GM21786 (cell line): ENCODE measurements at regions not wholly inside any gene's neighbourhood (a gene's known extent, or its start where the extent isn't known, plus 50 kb on each side); places are given as distances from the start of the nearest gene placed in this dataset.

Experiments
- ATAC-seq: cut with Tn5 transposase; IDR thresholded peaks from one replicate; pipeline ENCODE4 v1.9.1; 2021; ENCODE audit not compliant: unreplicated experiment

DNA sequence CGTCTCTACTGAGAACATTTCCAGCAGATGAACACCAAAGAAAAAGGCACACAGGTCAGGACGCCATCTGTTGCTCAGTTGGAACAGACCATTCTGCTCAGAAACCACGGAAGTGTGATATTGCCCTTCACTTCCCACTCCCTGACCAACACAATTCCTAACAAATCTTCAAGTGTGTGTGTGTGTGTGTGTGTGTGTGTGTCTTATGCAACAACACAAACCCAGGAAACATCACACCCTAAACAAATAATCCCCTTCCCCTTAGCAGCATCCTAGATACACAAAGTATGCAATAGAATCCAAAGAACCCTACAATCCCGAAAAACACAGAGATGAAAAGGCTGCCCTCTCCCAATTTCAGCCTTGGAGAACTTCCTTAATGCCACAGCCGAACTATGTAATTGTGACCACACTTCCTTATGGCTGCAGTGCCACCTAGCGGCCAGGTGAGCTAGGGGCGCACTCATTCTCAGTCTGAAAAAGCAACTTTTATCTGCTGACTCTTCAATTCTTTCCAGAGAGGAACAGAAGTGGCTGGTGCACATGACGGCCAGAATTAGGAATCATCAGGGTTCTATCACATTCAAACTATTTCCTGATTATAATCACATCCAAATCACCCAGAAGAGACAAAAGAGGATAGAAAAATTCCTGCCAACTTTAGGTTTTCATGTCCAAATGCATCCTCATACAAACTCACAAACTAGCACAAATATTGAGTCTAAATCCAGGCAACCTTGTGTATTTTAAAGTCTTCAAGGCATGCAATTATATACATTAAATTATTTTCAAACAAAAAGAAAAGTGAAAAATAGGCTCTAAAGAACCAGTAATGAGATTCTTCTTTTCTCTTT lies 164.9 kb downstream of the DHX15 start:
- ATAC-seq: peak; percentile 85

DNA sequence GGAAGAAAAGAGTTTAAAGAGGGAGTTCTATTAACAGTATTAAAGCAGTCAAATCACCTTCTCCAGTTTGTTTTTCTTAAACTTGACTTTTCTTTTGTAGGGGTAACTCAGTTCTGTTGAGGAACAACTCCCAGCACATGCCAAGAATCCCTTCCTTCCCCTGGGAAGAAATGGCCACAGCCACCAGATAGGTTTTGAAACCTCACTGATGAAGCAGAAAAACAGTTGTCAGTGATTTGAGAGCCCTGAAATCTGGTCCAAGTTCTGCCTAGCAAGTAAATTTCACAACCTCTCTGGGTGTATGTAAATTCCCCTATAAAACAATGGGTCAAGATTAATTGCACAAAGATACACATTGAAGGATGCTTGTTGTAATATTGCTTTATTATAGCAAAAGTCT lies 167.1 kb downstream of the DHX15 start:
- ATAC-seq: no peak

DNA sequence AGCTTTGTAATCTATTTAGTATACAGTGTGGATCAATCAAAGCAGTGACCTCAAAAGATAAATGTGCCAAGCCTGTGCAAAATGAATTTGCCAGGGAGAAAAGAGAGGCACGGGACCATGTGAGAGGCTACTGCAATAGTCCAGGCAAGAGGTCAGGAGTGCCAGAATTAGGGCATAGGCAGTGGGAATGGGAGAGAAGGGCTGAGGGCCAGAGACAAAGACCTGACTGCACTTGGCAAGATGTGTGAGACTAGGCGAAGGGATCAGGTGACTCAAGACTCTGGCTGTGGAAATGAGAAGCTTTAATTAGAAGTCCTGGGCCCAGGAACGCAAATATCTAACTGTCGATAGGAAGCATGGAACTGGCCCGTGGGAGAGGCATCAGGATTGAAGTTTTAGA lies 168.1 kb downstream of the DHX15 start:
- no peak for ATAC-seq

DNA sequence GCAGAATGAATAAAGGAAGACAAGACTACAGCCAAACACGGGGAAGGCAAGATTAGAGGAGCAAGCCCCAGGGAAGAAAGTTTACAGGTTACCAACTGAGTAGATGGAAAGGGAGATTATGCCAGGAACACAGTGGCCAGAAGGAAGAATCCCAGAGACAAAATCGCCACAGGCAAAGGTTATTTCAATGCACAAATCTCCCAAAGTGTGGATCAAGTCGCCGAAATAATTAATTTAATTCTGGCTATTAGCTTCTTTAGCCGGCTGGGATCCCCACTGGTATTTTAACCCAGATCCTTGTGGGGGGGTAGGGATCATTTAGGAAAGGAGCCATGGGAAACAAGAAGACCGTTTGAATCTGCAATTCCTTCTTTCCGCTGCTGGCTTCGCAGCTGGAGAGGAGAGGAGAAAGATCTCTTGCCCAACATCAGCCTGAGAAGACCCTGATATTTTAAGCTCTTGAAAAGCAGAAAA lies 171.0 kb downstream of the DHX15 start:
- ATAC-seq: no peak

DNA sequence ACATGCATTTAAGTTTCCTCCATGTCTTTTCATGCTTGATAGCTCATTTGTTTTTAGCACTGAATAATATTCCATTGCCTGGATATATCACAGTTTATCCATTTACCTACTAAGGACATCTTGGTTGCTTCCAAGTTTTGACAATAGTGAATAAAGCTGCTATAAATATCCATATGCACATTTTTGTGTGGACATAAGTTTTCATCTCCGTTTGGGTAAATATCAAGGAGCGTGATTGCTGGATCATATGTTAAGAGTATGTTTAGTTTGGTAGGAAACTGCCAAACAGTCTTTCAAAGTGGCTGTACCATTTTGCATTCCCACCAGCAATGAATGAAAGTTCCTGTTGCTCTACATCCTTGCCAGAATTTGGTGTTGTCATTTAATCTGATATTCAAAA lies 172.5 kb downstream of the DHX15 start:
- no peak for ATAC-seq

DNA sequence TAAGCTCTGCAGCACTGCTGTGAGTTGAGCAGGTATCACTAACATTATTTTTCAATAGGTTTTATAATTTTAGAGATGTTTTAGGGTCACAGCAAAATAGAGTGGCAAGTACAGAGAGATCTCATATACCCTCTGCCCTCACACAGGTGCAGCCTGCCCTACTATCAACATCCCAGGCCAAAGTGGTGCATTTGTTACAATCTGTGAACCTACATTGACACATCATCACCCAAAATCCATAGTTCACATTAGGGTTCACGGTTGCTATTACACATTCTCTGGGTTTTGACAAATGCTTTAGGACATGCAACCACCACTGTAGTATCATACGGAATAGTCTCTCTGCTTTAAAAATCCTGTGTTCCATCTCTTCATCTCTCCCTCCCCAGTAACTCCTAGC lies 173.1 kb downstream of the DHX15 start:
- ATAC-seq: no peak

DNA sequence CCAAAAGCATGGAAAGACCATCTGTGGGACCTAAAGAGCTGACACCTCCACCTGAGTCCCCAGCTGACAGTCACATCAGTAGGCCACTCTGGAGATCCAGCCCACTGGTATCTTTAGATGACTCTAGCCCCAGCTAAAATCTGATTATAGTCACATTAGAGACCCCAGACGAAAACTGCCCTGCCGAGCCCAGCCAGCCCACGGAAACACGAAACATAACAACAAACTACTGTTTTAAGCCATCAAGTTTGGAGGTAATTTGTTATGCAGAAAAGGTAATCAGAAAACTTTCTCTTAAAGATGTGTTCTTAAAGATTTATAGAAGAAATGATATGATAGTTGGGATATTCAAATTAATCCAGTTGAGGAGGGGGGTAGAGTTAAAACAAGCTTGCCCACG lies 175.7 kb downstream of the DHX15 start:
- ATAC-seq: no peak

DNA sequence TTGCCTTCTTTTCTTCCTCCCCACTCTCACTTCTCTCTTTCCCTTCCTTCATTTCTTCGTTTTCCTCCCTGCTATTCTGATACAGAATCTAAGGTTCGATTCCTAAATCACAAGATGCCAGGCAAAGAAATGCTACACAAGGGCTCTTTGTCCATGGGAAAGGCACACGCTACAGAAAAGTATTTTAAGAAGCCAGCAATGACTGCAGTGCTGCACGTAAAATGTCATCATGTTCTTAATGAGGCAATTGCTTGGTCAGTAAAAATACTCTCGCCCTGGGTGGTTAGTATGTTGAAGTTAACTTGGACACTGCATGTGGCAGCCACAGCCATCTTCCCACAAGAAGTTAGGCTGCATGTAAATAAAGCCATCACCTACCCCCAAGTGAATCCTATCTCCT lies 178.4 kb downstream of the DHX15 start:
- ATAC-seq: no peak

DNA sequence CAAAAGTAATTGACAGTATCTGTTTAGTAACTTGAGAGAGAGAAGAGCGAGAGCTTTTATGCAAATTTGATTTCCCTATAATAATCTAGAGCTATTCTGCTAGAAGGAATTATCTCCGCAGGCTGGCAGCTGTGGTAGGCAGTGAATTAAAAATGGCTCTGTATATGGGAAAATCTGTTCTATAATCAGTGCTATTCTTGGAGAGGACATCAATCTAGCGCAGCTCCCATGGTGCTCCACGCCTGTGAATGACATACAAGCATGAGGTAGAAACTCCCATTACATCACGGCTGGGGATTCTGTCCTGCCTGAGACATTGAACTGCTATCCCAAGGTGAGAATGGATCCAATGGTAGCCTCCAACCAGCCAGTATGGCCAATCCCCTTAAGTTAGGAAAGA lies 179.0 kb downstream of the DHX15 start:
- no peak for ATAC-seq

DNA sequence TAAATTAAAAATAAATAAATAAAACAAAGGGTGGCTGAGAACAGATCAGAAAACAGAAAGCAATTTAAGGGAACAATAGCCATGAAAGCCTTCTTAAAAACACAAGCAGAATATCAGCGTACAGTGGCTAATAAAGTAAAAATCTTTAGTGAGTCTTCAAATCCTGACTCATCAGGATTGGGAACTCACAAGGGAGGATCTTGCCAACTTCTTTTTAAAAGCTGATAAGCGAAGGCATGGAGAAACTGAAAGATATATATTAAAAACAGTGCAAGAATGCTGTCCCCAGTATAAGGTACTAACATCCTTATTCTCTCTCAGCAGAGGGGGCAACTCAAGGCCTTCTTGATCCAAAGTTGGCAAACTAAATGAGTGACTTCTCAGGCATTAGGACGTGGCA lies 180.1 kb downstream of the DHX15 start:
- ATAC-seq: no peak

DNA sequence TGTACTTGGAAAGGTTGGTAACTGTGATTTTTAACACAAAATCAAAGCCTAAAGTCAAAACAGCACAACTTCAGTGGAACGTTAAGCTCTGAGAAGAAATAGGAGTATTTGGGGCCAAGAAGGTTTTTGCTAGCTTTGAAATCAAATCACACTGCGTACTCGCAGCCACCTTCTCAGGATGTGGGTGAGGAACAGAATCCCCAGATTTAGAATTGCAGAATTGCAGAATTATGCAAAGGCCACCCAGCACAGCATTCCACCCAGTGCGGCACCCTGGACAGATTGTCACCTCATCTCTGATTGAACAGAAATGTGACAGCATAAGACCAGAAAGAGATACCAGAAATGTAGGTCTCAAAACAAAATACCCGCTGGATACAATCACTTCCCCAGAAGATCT lies 181.1 kb downstream of the DHX15 start:
- ATAC-seq: no peak

DNA sequence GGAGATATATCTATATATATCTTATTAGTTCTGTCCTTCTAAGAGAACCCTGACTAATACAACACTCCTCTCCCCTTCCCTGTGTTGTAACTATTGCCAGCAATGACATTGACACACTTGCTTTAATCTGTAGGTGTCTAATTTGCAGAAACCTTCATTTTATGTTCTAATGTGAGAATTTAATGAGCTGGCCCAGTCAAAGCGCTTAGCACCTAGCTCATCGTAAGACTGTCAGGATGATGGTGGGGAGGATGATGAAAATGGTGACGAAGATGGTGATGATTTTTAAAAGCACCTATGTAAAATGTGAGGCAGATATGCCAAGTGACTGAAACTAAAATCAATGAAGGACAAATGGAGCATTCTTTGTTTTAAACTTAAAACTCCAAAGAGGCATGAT lies 183.8 kb downstream of the DHX15 start:
- ATAC-seq: no peak

DNA sequence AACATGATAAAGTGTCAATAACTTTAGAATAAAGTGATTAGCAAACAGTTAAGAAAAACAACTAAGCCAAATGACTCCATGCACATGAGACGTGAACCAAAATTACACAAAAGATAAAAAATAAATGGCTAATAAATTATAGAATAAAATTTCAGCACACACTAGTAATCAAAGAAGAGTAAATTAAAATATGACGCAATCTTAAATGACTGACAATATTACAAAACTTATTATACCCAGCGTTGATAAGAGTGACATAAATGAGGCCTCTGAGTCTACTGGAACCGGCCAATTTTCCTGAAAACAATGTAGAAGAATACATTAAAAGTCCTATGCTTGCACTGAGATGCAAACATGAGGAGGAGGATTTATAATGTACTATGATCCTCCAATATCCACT lies 187.4 kb downstream of the DHX15 start:
- no peak for ATAC-seq

DNA sequence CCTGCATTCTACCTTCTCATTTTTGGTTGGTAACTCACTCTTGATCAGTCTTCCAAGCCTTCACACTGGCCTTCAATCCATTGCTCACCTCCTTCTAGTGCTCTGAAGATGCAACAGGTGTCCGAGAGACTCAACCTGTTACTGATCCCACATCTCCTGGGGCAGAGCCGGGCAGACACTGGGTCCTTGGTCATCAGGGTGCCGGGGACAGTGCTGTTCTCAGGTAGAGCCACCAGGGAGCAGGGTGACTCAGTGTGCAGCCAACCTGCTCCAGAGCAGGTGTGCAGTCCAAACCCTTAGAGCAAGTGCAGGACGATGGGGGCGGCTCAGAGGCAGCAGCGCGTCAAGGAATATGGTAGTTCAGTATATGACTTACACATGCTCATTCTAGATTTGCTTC lies 188.4 kb downstream of the DHX15 start:
- no peak for ATAC-seq

DNA sequence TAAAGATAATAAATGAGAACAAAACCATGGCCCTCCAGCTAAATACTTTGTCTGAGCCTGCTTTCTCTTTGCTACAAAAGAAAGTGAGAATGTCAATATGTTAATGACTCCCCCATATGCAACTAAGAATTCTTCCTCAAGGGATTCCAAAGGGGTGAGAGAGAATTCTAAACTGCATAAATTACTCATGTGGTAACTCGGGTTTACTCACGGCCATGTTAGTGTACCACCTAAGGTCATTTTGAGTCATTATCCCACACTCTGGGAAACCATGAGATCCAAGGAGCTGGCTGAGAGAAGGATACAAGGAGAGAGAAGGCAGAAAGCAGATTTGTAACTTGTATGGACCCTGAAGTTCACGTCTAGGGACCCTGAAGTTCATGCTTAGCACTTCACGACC lies 190.3 kb downstream of the DHX15 start:
- ATAC-seq: no peak

DNA sequence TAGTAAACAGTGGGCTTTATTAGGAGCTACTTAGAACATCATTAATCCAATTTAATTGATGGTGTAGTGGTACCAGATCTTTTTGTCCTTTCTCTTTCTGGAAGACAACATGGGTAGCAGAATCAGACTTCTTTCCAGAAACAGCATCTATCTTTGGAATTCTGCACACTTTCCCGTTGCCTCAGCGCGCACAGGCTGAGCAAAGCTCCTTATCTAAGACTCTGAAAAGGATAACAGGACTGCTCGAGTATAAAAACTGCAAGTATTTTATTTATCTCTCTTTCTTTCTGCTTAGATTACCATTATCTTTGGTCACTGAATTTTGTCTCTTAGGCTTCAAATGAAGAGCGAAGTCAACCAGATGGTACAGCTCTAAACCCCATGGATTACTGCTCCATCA lies 191.7 kb downstream of the DHX15 start:
- ATAC-seq: no peak

DNA sequence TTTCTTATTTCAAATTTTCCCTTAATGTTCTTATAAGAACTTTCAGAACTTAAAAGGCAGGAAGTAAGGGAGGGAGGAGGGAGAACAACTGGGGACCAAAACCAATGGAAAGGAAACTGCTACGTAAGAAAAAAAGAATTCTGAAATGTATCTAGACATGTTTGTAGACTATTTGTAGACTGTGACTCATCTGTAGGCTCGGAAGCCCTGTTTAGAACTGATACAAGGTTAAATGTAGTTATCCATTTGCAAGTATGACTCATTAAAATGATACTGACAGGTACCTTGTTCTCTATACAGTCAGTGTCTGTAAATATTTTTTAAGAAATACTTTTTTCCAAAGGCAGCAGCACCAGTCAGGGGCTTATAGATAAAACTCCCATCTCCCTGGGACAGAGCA lies 202.0 kb downstream of the DHX15 start:
- ATAC-seq: peak; percentile 99

DNA sequence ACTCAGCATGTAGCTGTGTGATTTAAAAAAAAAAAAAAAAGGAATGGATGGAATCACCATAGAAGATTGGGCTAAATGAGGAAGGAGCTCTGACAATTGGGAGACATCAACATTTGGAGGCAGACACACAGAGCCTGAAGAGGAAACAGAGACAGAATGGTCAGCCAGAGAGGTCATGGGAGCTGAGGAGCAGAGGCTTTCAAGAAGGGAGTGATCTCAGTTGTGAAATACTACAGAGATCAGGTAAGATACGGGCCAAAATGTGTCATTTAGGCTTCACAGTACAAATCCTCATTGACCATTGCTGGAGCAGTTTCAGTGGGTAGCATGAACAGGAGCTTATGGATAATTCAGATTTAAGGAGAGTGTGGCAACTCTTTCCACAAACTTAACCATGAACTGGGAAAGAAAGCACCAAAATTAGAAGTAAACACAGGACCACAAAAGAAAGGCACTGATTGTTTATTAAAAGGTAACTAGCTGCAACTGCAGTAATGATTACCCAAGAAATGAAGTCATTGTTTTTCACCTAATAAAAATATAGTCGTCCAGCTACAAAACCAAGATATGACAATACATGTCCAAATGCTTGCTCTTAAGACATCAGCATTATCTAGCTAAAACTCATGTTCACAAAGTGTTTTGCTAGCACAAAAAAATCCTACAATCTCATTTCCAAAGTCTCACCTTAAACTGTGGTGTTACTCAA lies 203.2 kb downstream of the DHX15 start:
- ATAC-seq: no peak

DNA sequence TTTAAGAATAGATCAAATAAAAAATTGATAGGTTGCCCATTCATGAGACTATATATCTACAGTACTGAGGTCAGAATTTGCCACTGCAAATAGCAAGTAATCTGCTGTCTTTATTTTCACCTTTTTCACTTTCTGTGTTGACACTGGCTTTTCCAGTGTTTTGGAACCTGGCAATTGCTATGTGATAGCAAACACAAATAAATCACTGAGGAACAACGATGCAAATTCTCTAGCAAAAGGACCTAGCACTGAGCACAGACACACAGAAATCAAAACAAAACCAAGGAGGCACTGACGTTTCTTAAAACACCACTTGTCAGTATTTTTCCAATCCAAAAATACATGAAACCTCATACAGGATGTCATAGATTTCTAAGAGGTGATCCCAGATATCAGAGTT lies 210.7 kb downstream of the DHX15 start:
- ATAC-seq: no peak

DNA sequence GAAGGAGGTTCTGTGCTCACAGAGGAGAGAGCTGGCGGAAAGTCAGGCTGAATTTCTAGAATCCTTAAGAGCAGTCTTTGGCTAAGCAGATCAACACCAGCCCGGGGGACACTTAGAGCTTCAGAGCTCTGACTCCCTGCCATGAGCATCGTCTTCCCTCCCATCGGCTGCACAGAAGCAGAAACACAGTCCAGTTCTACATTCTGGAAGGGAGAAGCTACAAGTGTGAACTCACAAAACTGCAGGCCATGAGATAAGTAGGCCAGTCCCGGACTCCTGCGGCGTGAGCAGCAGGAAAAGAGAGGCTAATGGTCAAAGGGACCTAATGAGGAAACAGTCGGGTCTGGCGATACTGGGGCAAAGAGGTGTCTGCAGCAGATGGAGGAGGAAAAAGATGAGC lies 211.5 kb downstream of the DHX15 start:
- ATAC-seq: no peak

DNA sequence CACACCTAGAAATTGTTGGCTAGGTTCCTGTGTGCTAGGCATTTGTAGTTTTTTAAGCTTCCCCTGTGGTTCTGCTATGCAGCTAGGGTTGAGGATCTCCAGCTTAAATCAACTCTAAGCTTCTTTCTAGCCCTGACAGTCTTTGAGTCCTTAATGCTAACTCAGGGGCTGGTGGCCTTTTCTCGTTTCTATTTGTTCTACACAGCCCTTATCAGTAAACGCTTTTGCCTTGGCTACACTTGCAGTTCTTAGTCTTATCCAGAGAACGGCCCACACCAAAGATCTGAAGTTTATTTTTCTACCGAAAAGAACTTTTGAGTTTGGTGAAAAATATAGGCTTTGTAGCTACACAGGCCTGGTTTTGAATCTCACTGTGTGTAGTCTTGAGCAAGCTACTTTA lies 212.0 kb downstream of the DHX15 start:
- ATAC-seq: no peak

DNA sequence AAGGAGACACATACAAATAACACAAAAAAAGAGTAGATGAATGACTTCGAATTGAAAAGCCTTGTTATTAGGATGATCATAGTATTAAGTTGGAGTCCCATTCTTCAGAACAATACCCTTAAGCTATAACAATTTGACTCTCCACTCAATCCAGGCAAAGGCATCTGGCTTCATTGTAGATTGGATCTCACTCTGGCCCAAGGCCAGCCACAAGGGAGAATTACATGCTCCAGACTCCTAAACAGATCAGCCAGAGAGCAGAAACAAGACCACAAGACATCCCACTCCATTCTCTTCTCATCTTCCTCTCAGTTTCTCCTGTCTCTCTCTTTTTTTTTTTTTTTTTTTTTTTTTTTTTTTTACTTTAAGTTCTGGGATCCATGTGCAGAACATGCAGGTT lies 213.9 kb downstream of the DHX15 start:
- no peak for ATAC-seq
